ENCODE measurements at regions not wholly inside any gene's neighbourhood (a gene's known extent, or its start where the extent isn't known, plus 50 kb on each side); places are given as distances from the start of the nearest gene placed in this dataset.

GRCh38 chr5:54927097-54927746, 58.2 kb downstream of the ESM1 start:
- no peak for DNase-seq

- no peak for DNase-seq
Observed at GRCh38 chr5:54924487-54924886, 60.9 kb downstream of the ESM1 start.

- no peak for DNase-seq
Observed at GRCh38 chr5:54917323-54917722, 68.1 kb downstream of the ESM1 start.

- no peak for DNase-seq
Observed at GRCh38 chr5:54915466-54916027, 69.8 kb downstream of the ESM1 start.

- DNase-seq = no peak
Observed at GRCh38 chr5:54912021-54912420, 73.4 kb downstream of the ESM1 start.

GRCh38 chr5:54909911-54910870, 75.2 kb downstream of the ESM1 start:
- DNase-seq = no peak

GRCh38 chr5:54908774-54909525, 76.4 kb downstream of the ESM1 start:
- DNase-seq = no peak

GRCh38 chr5:54905942-54906537, 79.4 kb downstream of the ESM1 start:
- peak; percentile 40 for DNase-seq

GRCh38 chr5:54905246-54905795, 80.1 kb downstream of the ESM1 start:
- no peak for DNase-seq

- peak; percentile 1 for DNase-seq
Observed at GRCh38 chr5:54904425-54904824, 81.0 kb downstream of the ESM1 start.

- no peak for DNase-seq
Observed at GRCh38 chr5:54902791-54903473, 82.5 kb downstream of the ESM1 start.

- no peak for DNase-seq
Observed at GRCh38 chr5:54900984-54901725, 84.2 kb downstream of the ESM1 start.

- DNase-seq = no peak
Observed at GRCh38 chr5:54897001-54897400, 88.4 kb downstream of the ESM1 start.

- peak; percentile 42 for DNase-seq
Observed at GRCh38 chr5:54895816-54896341, 89.5 kb downstream of the ESM1 start.

GRCh38 chr5:54894957-54895815, 90.2 kb downstream of the ESM1 start:
- no peak for DNase-seq

GRCh38 chr5:54889826-54890225, 95.6 kb downstream of the ESM1 start:
- DNase-seq = no peak

GRCh38 chr5:54887663-54888062, 97.7 kb downstream of the ESM1 start:
- no peak for DNase-seq

GRCh38 chr5:54886866-54887265, 98.5 kb downstream of the ESM1 start:
- no peak for DNase-seq

GRCh38 chr5:54885636-54886035, 99.8 kb downstream of the ESM1 start:
- DNase-seq = no peak

GRCh38 chr5:54884195-54884536, 101.2 kb downstream of the ESM1 start:
- no peak for DNase-seq

All from COR-L47 (cell line).